ENCODE measurements at regions not wholly inside any gene's neighbourhood (a gene's known extent, or its start where the extent isn't known, plus 50 kb on each side); places are given as distances from the start of the nearest gene placed in this dataset.

- TF ChIP-seq, protein P1, sequence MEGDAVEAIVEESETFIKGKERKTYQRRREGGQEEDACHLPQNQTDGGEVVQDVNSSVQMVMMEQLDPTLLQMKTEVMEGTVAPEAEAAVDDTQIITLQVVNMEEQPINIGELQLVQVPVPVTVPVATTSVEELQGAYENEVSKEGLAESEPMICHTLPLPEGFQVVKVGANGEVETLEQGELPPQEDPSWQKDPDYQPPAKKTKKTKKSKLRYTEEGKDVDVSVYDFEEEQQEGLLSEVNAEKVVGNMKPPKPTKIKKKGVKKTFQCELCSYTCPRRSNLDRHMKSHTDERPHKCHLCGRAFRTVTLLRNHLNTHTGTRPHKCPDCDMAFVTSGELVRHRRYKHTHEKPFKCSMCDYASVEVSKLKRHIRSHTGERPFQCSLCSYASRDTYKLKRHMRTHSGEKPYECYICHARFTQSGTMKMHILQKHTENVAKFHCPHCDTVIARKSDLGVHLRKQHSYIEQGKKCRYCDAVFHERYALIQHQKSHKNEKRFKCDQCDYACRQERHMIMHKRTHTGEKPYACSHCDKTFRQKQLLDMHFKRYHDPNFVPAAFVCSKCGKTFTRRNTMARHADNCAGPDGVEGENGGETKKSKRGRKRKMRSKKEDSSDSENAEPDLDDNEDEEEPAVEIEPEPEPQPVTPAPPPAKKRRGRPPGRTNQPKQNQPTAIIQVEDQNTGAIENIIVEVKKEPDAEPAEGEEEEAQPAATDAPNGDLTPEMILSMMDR (IDR thresholded peaks at IDR 0.05 in 8 of 11, conservative IDR thresholded peaks at IDR 0.05 in 3 of 11), result no peak
- TF ChIP-seq POLR2A (IDR thresholded peaks at IDR 0.05), result no peak
Measured at GRCh38 chr1:213619026-213619425, 368.7 kb upstream of the PROX1 start.
